ENCODE measurements at regions not wholly inside any gene's neighbourhood (a gene's known extent, or its start where the extent isn't known, plus 50 kb on each side); places are given as distances from the start of the nearest gene placed in this dataset.

GRCh38 chr5:112551419-112552032 lies 132.4 kb upstream of the EPB41L4A start:
- TF ChIP-seq, protein P1, sequence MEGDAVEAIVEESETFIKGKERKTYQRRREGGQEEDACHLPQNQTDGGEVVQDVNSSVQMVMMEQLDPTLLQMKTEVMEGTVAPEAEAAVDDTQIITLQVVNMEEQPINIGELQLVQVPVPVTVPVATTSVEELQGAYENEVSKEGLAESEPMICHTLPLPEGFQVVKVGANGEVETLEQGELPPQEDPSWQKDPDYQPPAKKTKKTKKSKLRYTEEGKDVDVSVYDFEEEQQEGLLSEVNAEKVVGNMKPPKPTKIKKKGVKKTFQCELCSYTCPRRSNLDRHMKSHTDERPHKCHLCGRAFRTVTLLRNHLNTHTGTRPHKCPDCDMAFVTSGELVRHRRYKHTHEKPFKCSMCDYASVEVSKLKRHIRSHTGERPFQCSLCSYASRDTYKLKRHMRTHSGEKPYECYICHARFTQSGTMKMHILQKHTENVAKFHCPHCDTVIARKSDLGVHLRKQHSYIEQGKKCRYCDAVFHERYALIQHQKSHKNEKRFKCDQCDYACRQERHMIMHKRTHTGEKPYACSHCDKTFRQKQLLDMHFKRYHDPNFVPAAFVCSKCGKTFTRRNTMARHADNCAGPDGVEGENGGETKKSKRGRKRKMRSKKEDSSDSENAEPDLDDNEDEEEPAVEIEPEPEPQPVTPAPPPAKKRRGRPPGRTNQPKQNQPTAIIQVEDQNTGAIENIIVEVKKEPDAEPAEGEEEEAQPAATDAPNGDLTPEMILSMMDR (conservative IDR thresholded peaks at IDR 0.05) = peak; percentile 85
- TF ChIP-seq ZFX (IDR thresholded peaks at IDR 0.05) = no peak

Measured in C4-2B (cell line).